ENCODE measurements at regions not wholly inside any gene's neighbourhood (a gene's known extent, or its start where the extent isn't known, plus 50 kb on each side); places are given as distances from the start of the nearest gene placed in this dataset.
"Not testable (repeated sequence)": the region's sequence is repeated elsewhere in the genome, so short reads cannot be mapped to it uniquely, and the experiment has no call there.

- TF ChIP-seq, protein P1, sequence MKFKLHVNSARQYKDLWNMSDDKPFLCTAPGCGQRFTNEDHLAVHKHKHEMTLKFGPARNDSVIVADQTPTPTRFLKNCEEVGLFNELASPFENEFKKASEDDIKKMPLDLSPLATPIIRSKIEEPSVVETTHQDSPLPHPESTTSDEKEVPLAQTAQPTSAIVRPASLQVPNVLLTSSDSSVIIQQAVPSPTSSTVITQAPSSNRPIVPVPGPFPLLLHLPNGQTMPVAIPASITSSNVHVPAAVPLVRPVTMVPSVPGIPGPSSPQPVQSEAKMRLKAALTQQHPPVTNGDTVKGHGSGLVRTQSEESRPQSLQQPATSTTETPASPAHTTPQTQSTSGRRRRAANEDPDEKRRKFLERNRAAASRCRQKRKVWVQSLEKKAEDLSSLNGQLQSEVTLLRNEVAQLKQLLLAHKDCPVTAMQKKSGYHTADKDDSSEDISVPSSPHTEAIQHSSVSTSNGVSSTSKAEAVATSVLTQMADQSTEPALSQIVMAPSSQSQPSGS (tag by site-specific recombination; IDR thresholded peaks at IDR 0.05; ENCODE audit: low read depth), result no peak
Observed at GRCh38 chr14:23887536-23887935, 66.0 kb upstream of the DHRS4 start (continued).

GRCh38 chr14:23891717-23892116 lies 61.9 kb upstream of the DHRS4 start:
- H3K9me3 ChIP-seq (ENCODE audit: control insufficient read depth, insufficient read depth, low read depth, low read length); H3K36me3 ChIP-seq (ENCODE audit: control insufficient read depth in 2 of 2, insufficient read depth in 1 of 2, low read length in 2 of 2); POLR2A ChIA-PET; H3K27ac ChIP-seq (ENCODE audit: extremely low read depth, low read depth, low read length); H3K4me3 ChIP-seq (ENCODE audit: low read depth, low read length); H3K4me1 ChIP-seq (ENCODE audit: control insufficient read depth, insufficient read depth, low read length); CTCF ChIA-PET: not testable (repeated sequence)

- CTCF ChIA-PET, result interaction anchor here (0.7 kb wide), 1 partner anchor 226 kb away, joined by 3 read pairs; no protein-coding TSS in a partner anchor
Observed at GRCh38 chr14:23892289-23892688, 61.3 kb upstream of the DHRS4 start.

GRCh38 chr14:23894362-23895052 lies 59.1 kb upstream of the DHRS4 start:
- H3K36me3 ChIP-seq (ENCODE audit: control insufficient read depth in 2 of 2, insufficient read depth in 1 of 2, low read length in 2 of 2), result no peaks in the 10 kb centered on the region
- ChIA-PET CTCF (no interaction called here), POLR2A (no interaction called here)
- TF ChIP-seq, protein P2, sequence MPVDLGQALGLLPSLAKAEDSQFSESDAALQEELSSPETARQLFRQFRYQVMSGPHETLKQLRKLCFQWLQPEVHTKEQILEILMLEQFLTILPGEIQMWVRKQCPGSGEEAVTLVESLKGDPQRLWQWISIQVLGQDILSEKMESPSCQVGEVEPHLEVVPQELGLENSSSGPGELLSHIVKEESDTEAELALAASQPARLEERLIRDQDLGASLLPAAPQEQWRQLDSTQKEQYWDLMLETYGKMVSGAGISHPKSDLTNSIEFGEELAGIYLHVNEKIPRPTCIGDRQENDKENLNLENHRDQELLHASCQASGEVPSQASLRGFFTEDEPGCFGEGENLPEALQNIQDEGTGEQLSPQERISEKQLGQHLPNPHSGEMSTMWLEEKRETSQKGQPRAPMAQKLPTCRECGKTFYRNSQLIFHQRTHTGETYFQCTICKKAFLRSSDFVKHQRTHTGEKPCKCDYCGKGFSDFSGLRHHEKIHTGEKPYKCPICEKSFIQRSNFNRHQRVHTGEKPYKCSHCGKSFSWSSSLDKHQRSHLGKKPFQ (tag by site-specific recombination; IDR thresholded peaks at IDR 0.05), result no peak
- TF ChIP-seq IKZF3 (tag by site-specific recombination; IDR thresholded peaks at IDR 0.05) (no peak), ZNF561 (tag by site-specific recombination; IDR thresholded peaks at IDR 0.05; ENCODE audit: borderline replicate concordance) (no peak), MYNN (tag by site-specific recombination; IDR thresholded peaks at IDR 0.05; ENCODE audit: borderline replicate concordance) (no peak), ZNF610 (tag by site-specific recombination; IDR thresholded peaks at IDR 0.05; ENCODE audit: borderline replicate concordance) (no peak), PRDM4 (tag by site-specific recombination; IDR thresholded peaks at IDR 0.05) (no peak), GLIS2 (tag by site-specific recombination; IDR thresholded peaks at IDR 0.05) (no peak), ZNF830 (tag by site-specific recombination; IDR thresholded peaks at IDR 0.05; ENCODE audit: low read depth) (no peak), SCRT2 (tag by site-specific recombination; IDR thresholded peaks at IDR 0.05) (no peak), ZSCAN30 (tag by site-specific recombination; IDR thresholded peaks at IDR 0.05) (no peak), ZNF580 (tag by site-specific recombination; IDR thresholded peaks at IDR 0.05) (no peak), INSM2 (tag by site-specific recombination; IDR thresholded peaks at IDR 0.05) (no peak), KLF10 (tag by site-specific recombination; IDR thresholded peaks at IDR 0.05) (no peak), ZNF391 (tag by site-specific recombination; IDR thresholded peaks at IDR 0.05; ENCODE audit: borderline replicate concordance, low read depth) (no peak), ZNF121 (tag by site-specific recombination; IDR thresholded peaks at IDR 0.05) (no peak), AEBP2 (tag by site-specific recombination; IDR thresholded peaks at IDR 0.05; ENCODE audit: borderline replicate concordance) (no peak)
- no peak overlapping the region for H3K4me3 ChIP-seq (ENCODE audit: low read depth, low read length)
- H3K27ac ChIP-seq (ENCODE audit: extremely low read depth, low read depth, low read length), result no peak overlapping the region
- no peaks in the 10 kb centered on the region for H3K9me3 ChIP-seq (ENCODE audit: control insufficient read depth, insufficient read depth, low read depth, low read length)
- no peaks in the 10 kb centered on the region for H3K4me1 ChIP-seq (ENCODE audit: control insufficient read depth, insufficient read depth, low read length)

More at GRCh38 chr14:23892289-23892688, 61.3 kb upstream of the DHRS4 start:
- H3K27ac ChIP-seq (ENCODE audit: extremely low read depth, low read depth, low read length); H3K4me1 ChIP-seq (ENCODE audit: control insufficient read depth, insufficient read depth, low read length); H3K36me3 ChIP-seq (ENCODE audit: control insufficient read depth in 2 of 2, insufficient read depth in 1 of 2, low read length in 2 of 2); POLR2A ChIA-PET; H3K4me3 ChIP-seq (ENCODE audit: low read depth, low read length); H3K9me3 ChIP-seq (ENCODE audit: control insufficient read depth, insufficient read depth, low read depth, low read length): not testable (repeated sequence)
